Kidney (tissue), 13 donors: ENCODE measurements at regions not wholly inside any gene's neighbourhood (a gene's known extent, or its start where the extent isn't known, plus 50 kb on each side); places are given as distances from the start of the nearest gene placed in this dataset.

Experiments used
- DNase-seq, 5 donors: peaks; one replicate each; pipeline ENCODE4 v3.0.0-alpha.2; 2013 to 2020
- FAIRE-seq: peaks from 2 replicates; lab custom pipeline; 2012; peaks lifted over from hg19 to GRCh38; lab: Jason Lieb, UNC
- H3K27ac ChIP-seq, 2 donors: one replicate each; pipeline ENCODE4 v1.7.0; 2013; ENCODE audit warnings: low read depth in 2 of 2, low read length in 2 of 2, inconsistent platforms in 1 of 2
- H3K27me3 ChIP-seq: one replicate; pipeline ENCODE4 v1.7.1; 2013; ENCODE audit warnings: low read length, inconsistent platforms; ENCODE audit not compliant: control insufficient read depth, insufficient read depth
- H3K36me3 ChIP-seq, 3 donors: one replicate each; pipeline versions ENCODE4 v1.7.0 to v1.7.1; 2013; ENCODE audit warnings: low read length in 3 of 3, control low read depth in 1 of 3, inconsistent platforms in 1 of 3; ENCODE audit not compliant: insufficient read depth in 3 of 3, control insufficient read depth in 2 of 3
- H3K4me1 ChIP-seq, 3 donors: one replicate each; pipeline versions ENCODE4 v1.7.0 to v1.7.1; 2013; ENCODE audit warnings: low read length in 3 of 3, inconsistent platforms in 1 of 3, low read depth in 1 of 3; ENCODE audit not compliant: control insufficient read depth in 2 of 3, insufficient read depth in 2 of 3
- H3K4me3 ChIP-seq, 3 donors: one replicate each; pipeline versions ENCODE4 v1.7.0 to v1.8.1; 2013; ENCODE audit warnings: low read length in 3 of 3, control low read depth in 1 of 3, inconsistent platforms in 1 of 3
- H3K9ac ChIP-seq, 3 donors: one replicate each; pipeline versions ENCODE4 v1.7.0 to v1.7.1; 2013; ENCODE audit warnings: low read length in 3 of 3, control low read depth in 1 of 3, inconsistent platforms in 1 of 3
- H3K9me3 ChIP-seq, 3 donors: one replicate each; pipeline versions ENCODE4 v1.7.0 to v1.7.1; 2013; ENCODE audit warnings: low read length in 3 of 3, control low read depth in 1 of 3, inconsistent platforms in 1 of 3; ENCODE audit not compliant: control insufficient read depth in 2 of 3, insufficient read depth in 1 of 3
- intact Hi-C: fragments of 100-400 bp; cut with DNase I; formaldehyde crosslinking; loops from one replicate; pipeline ENCODE4 v1.11.1; 2022
- TF ChIP-seq, protein P1 (sequence below): IDR thresholded peaks from 3 replicates; pipeline ENCODE4 v1.5.1; 2012; ENCODE audit warnings: mild to moderate bottlenecking, moderate library complexity, borderline replicate concordance; ENCODE audit not compliant: insufficient read depth; ENCODE audit errors: extremely low read depth
- donor health status: control.
- donor health status: control.
- donor health status: control.
- donor health status: control.
- donor health status: control.
- donor health status: DM: yes; HTN: yes; CAD: no.
- donor health status: Normal renal cell carcinoma (clear cell type).

DNA sequence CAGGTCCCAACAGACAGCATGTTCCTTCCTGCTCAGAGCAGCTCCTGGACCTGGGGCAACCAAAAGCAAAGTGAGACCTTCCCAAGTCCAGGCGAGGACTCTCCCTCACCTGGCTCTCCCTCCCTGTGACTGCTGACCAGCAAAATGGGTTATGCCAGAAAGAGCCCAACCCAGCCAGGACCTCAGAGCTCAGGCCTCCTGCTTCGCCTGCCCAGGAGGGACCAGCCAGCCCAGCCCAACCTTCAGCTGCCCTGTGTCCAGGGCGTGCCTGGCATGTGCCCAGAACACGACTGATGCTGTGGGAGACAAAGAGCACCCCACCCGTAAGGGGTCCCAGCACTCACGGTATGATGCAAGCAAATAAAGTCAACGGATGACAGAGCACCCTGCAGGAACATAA is 74.0 kb upstream of the CST7 start:
- Histone ChIP-seq H3K9ac (no peak overlapping the region), H3K27me3 (no peaks in the 10 kb centered on the region), H3K27ac (no peak overlapping the region), H3K9me3 (peaks cover 0 to 2% (median 0%) of the 10 kb centered on the region in 3 donors), H3K4me1 (peaks cover 0 to 4% (median 0%) of the 10 kb centered on the region in 3 donors), H3K4me3 (no peak overlapping the region), H3K36me3 (no peaks in the 10 kb centered on the region)
- intact Hi-C loops = no loop called here
- no peak for DNase-seq
- no peak for FAIRE-seq
- TF ChIP-seq, protein P1, sequence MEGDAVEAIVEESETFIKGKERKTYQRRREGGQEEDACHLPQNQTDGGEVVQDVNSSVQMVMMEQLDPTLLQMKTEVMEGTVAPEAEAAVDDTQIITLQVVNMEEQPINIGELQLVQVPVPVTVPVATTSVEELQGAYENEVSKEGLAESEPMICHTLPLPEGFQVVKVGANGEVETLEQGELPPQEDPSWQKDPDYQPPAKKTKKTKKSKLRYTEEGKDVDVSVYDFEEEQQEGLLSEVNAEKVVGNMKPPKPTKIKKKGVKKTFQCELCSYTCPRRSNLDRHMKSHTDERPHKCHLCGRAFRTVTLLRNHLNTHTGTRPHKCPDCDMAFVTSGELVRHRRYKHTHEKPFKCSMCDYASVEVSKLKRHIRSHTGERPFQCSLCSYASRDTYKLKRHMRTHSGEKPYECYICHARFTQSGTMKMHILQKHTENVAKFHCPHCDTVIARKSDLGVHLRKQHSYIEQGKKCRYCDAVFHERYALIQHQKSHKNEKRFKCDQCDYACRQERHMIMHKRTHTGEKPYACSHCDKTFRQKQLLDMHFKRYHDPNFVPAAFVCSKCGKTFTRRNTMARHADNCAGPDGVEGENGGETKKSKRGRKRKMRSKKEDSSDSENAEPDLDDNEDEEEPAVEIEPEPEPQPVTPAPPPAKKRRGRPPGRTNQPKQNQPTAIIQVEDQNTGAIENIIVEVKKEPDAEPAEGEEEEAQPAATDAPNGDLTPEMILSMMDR = no peak

DNA sequence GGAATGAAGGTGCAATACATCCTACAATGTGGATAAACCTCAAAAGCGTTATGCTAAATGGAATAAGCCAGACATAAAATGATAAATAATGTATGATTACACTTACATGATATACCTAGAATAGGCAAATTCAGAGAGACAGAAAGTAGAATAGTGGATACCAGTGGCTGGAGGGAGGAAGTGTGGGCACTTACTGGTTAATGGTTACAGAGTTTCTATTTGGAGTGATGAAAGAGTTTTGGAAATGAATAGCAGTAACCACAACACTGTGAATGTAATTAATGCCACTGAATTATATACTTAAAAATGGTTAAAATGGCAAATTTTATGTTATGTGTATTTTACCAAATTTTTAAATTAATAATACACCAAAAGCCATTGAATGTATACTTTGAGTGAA is 71.4 kb upstream of the CST7 start:
- intact Hi-C loops = no loop called here

DNA sequence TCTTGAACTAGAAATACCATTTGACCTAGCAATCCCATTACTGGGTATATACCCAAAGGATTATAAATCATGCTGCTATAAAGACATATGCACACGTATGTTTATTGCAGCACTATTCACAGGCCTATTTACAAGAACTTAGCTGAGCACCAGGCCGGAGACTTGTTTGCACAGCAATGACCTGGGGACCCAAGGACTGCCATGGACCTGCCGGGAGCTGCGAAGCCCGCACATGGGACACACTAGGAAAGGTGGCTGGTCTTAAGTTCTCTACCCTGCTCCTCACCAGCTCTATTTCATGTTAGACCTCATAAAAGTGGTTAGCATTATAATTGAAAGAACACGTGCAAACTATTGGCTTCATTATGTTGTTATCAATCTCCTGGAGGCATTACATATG is 70.4 kb upstream of the CST7 start:
- FAIRE-seq = no peak
- TF ChIP-seq, protein P1 = no peak

More for the DNA sequence above, 71.4 kb upstream of the CST7 start:
- no peak overlapping the region for H3K27ac ChIP-seq
- TF ChIP-seq, protein P1 = no peak
- H3K4me1 ChIP-seq = no peaks in the 10 kb centered on the region
- H3K9ac ChIP-seq = no peak overlapping the region
- H3K4me3 ChIP-seq = no peak overlapping the region
- DNase-seq (no peak), FAIRE-seq (no peak)
- no peaks in the 10 kb centered on the region for H3K36me3 ChIP-seq
- H3K27me3 ChIP-seq = no peaks in the 10 kb centered on the region
- peaks cover 0 to 6% (median 0%) of the 10 kb centered on the region in 3 donors for H3K9me3 ChIP-seq

DNA sequence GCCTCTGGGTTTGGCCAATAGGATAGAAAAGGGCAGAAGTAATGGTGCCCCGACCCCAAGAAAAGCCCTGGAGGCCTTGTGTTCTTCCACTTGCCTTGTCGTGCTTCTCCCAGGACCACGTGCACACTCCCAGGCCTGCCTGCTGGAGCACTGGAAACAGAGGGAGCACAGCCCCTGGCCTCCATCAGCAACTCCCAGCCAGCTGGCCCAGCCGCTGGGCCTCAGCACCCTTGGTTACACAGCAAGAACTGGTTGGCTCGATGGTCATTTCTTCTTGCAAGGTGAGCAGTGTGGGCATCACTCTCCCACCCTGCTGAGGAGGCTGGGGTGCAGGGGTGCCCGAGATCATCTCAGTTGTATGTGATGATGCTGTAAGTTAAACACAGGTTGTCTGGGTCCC is 69.2 kb upstream of the CST7 start:
- H3K27me3 ChIP-seq = no peaks in the 10 kb centered on the region
- TF ChIP-seq, protein P1 = no peak
- no peak overlapping the region for H3K27ac ChIP-seq
- no peak overlapping the region for H3K9ac ChIP-seq
- peaks cover 0 to 8% (median 4%) of the 10 kb centered on the region in 3 donors for H3K9me3 ChIP-seq
- H3K4me3 ChIP-seq = no peak overlapping the region
- intact Hi-C loops = no loop called here
- no peak for DNase-seq
- no peaks in the 10 kb centered on the region for H3K4me1 ChIP-seq
- no peaks in the 10 kb centered on the region for H3K36me3 ChIP-seq
- FAIRE-seq = no peak

More for the DNA sequence above, 70.4 kb upstream of the CST7 start:
- H3K4me3 ChIP-seq = no peak overlapping the region
- H3K9me3 ChIP-seq = peaks cover 0 to 8% (median 0%) of the 10 kb centered on the region in 3 donors
- intact Hi-C loops = no loop called here
- no peaks in the 10 kb centered on the region for H3K27me3 ChIP-seq
- no peak for DNase-seq
- H3K36me3 ChIP-seq = no peaks in the 10 kb centered on the region
- no peak overlapping the region for H3K9ac ChIP-seq
- H3K4me1 ChIP-seq = no peaks in the 10 kb centered on the region
- no peak overlapping the region for H3K27ac ChIP-seq
